ENCODE measurements at regions not wholly inside any gene's neighbourhood (a gene's known extent, or its start where the extent isn't known, plus 50 kb on each side); places are given as distances from the start of the nearest gene placed in this dataset.

DNA sequence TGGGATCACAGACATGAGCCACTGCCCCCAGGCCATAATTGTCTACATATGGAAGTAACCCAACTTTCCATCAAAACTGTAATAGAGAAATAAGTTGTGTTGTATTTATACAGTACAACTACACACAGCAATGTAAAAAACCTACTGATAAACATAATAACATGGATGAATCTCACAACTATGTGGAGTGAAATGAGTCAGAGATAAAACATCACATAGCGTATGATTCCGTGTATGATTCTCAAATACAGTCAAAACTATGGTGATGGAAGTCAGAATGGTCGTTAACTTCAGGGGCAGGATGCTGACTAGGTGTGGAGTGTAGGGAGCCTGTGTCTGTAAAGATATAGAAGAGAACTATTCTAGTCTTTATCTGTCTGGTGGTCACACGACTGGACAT, 332.7 kb upstream of the SLCO3A1 start:
- no peak for DNase-seq (ENCODE audit: low read depth in 1 of 2, low spot score in 1 of 2)

DNA sequence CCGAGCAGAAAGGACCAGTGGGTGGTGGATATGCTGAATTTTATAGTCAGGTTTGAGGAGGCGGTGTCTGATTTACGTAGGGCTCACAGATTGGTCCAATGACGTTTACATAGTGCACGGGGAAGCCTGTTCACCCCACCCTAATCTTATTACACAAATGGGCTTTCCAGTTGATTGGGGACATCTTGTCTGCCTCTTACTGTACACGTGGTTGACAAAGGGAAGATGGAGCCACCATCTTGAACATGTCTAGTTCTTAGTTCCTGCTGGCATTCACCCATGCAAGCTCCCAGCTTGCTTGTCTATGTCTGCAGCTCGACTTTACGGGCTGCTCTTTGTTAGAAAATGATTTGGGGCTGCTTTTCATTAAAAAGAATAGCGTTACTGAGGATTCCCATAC, 332.0 kb upstream of the SLCO3A1 start:
- DNase-seq (ENCODE audit: low read depth in 1 of 2, low spot score in 1 of 2): no peak

DNA sequence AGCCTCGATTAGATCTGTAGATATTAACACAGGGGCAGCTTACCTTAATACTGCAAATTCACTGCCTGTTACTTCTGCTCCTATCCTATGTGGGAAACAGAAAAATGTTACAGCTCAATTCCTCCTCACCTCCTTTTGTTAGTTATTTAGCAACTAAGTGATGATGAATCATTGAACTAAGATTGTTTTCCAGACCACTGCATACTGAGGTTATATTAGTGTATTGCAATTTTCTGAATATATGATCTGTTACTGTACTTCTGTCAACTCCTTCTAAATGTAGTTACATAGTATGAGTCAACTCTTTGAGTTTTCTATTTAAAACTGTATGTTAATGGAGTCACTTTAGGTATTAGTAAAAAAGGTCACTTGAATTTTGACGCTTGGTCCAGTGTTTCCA, 331.5 kb upstream of the SLCO3A1 start:
- no peak for DNase-seq (ENCODE audit: low read depth in 1 of 2, low spot score in 1 of 2)

DNA sequence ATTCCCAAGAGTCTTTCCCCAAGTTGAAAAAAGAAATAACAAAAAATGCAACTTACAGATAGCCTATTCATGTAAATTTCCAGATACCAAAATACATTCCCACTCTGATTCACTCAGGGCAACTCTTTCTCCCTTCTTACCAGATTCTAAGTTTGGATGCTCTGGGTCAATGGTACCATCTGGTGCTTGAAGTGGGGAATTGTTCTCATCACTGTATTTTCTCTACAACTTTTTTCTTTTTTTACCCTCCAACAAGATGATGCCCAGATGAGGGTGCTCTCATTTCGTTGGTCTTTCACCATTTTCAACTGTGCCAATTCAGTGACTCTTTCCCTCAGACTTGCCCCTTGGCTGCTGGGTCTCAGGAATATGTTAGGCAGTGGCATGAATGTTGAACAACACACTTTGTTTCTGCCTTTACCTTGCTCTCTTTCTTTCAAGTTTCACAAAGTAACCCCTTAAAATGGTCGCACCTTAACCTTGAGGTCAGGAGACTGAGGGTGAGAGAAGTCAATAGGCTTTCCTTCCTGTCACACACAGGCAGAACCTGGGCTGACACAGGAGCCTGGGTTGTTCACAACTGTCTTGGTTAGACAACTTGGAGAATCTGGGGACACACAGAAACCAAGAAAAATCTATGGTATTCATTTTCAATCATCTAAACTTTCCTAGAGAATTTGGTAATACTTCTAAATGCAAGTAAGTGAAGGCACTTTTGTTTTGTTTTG, 330.7 kb upstream of the SLCO3A1 start:
- DNase-seq (ENCODE audit: low read depth in 1 of 2, low spot score in 1 of 2): no peak

DNA sequence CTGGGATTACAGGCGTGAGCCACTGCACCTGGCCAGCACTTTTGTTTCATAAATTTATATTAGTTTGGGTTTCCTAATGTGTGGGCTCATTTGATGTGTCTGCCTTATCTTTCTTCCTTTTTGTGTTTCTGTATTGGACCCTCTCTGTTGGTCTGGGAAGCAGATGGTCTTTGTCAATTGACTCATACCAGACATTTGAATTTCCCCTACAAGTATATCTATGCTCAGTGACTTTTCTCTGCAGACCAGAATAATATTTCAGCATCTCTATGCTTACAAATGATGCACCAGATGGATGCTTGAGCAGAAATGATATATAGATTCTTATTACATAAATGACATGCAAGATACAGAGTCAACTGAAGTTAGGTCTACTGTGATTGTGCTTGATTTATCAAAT, 329.9 kb upstream of the SLCO3A1 start:
- no peak for DNase-seq (ENCODE audit: low read depth in 1 of 2, low spot score in 1 of 2)

DNA sequence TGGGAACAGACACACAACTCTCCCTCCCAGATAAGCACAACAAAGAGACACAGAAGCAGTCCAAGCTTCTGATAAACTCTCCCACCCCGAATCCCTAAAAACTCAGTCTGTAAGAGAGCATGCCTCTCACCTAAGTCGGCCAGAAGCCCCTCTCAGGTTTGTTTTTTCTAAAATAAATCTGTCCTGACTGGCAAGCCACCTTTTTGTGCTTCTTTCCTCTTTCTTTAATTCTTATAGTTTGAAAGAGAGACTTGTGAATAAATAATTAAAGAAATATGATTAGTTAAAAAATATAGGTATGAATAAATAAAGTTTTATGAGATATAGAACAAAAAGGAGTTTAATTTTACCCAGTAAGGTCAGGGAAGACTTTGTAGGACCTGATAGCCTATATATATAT, 329.0 kb upstream of the SLCO3A1 start:
- DNase-seq (ENCODE audit: low read depth in 1 of 2, low spot score in 1 of 2): no peak

DNA sequence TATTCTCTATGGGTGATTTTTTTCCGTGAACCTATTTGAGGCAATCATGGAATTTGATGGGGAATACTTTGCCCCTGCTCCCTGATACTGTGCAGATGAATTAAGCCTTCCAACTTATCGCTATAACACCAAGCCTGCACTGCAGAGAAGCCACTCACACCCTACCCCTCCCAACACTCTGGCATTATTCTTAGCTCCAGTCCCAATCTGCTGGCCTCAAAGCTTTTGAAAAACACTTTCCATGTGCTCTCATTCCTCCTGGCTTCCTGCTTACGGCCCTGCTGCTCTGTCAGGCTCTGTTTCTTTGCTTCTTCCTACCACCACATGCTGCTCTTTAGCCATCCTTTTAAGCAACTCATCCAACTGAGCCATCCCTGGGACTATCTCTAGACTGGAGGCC, 327.8 kb upstream of the SLCO3A1 start:
- DNase-seq (ENCODE audit: low read depth in 1 of 2, low spot score in 1 of 2): no peak

DNA sequence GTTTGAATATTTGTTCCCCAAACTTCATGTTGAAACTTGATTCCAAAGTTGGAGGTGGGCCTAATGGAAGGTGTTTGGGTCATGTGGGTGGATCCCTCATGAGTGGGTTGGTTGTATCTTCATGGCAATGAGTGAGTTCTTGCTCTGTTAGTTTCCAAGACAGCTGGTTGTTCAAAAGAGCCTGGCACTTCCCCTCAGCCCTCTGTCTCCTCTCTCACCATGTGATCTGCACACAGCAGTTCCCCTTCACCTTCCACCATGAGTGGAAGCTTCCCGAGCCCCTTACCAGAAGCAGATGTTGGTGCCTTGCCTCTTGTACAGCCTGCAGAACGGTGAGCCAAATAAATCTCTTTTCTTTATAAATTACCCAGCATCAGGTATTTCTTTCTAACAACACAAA, 327.1 kb upstream of the SLCO3A1 start:
- no peak for DNase-seq (ENCODE audit: low read depth in 1 of 2, low spot score in 1 of 2)

DNA sequence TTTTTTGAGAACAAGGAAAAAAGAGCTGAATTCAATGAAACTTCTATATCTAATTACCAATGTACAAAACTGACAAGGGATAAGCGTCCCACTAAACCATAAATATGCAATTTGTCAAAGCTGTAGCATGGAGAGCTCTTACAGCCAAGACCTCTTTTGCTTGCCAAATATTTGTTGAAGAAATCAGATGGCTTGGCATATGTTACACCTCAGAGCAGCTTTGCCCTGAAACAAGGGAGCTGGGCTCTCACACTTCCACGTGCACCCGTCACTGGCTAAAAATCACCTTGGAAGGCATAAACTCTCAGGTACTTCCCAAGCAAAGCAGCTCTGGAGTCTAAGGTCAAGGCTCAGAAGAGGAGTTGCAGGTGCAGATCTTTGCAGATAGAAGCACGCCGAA, 324.7 kb upstream of the SLCO3A1 start:
- DNase-seq (ENCODE audit: low read depth in 1 of 2, low spot score in 1 of 2): no peak

DNA sequence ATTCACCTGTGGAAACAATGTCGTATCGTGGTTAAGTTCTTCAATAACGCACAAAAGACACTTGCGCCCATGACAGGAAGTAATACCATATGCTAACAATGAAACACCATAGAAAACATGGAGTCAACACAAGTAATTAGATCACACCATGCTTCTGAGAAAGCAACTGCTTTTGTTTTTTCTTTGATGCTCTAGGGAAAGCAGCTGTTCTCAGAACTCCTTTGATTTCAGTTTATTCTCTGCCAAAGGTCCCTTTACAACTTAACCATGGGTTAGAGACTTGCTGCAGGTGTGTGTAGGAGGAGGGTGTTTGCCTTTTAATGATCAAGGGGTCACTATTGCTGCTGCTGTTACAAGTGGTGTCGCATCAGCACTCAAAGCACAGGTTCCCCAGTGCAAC, 324.0 kb upstream of the SLCO3A1 start:
- DNase-seq (ENCODE audit: low read depth in 1 of 2, low spot score in 1 of 2): no peak

DNA sequence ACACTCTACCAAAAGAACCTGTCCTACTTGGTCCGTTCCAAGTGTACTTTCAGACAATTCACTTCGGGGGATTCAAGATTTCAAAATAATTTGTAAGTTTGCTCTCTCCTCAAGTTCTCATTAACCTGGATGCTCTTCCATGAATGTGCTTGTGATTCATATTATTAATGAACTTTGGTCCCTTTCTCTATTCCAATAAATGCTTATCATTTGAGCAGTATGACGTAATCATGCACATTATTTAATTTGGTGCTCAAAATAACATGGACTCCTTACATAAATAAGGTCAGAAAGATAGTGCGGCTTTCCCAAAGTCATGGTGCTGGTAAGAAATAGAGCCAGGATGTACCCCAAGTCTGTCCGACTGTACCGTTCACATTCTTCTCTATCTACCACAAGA, 323.2 kb upstream of the SLCO3A1 start:
- no peak for DNase-seq (ENCODE audit: low read depth in 1 of 2, low spot score in 1 of 2)

DNA sequence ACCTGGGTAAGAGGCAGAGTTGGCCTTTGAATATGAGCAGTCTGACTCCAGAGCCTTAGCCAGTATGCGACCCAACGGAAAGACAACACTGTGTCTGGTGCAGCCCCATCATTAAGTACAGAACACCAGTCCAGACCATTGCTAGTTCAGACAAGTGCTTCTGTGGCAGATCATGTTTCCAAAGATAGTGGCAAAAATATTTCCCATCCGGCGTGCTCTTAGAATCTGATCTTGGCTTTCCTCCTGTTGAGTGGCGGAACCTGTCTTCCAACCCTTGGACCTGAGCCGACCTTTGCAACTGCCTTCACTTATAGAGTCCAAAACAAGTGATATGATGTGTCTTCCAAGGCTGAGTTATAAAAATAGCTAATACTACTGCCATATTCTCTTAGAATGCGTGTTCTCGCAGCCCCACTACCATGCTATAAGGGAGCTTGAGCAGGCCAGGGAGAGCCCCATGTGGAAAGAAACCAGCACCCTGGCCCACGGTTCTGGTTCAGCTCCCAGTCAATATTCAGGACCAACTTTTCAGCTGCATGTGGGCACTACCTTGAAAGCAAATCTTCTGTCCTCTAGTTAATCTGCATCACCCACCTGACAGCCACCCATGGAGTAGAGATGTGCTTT, 322.4 kb upstream of the SLCO3A1 start:
- DNase-seq (ENCODE audit: low read depth in 1 of 2, low spot score in 1 of 2): no peak

DNA sequence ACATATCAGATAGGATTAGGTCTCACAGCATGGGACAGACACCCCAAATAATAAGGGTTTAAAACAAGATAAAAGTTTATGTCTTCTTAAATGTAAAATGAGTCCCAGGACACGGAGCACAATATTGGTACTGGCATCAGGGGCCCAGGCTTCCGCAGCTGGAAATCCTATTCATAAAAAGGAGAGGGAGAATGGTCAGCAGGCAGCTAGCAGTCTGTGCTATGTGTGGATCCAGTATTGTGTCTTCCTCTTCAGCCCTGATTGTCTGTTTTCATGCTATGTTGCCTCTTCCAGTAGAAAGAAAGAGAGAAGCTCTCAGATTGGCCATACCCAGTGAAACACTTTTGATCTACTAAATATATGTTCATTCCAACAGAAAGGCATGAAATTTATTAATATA, 319.3 kb upstream of the SLCO3A1 start:
- DNase-seq (ENCODE audit: low read depth in 1 of 2, low spot score in 1 of 2): no peak

DNA sequence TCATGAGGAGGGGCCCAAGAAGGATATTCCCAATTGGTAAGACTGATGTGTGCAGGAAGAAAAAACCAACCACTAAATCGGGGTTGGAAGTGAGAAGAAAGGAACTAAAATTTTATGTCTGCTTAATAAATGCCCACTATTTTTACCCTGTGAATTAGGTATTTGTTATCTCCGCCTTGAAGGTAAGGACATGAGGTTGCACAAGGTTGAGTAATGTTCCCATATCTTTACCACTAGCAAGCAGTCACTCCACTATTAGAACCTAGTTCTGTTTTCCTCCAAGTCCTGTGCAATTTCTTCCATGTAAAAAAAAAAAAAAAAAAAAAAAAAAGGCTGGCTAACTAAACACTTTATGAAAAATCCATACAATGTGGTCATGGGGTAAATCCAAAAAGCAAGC, 318.5 kb upstream of the SLCO3A1 start:
- no peak for DNase-seq (ENCODE audit: low read depth in 1 of 2, low spot score in 1 of 2)

DNA sequence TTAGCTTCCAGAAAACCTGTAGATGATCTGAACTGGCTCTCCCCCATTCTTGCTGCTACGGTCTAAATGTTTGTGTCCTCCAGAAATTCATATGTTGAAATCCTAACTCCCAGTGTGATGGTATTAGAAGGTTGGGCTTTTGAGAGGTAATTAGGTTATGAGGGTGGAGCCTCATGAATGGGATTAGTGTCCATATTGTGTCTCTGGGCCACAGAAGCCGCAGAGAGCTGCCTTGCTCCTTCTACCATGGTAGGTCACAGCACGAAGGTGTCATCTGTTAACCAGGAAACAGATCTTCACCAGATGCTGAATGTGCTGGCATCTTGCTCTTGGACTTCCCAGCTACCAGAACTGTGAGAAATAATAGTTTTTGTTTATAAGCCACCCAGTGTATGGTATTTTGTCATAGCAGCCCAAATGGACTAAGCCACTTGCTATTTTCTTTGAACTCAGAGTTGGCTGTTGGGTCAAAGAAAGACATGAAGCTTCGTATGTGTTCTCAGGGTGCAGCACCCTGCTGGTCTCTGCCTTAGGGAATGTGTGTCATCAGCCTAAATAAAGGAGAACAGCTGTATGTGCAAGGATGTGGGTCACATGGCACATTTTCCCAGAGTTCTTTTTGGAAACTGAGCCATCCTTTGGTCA, 317.5 kb upstream of the SLCO3A1 start:
- DNase-seq (ENCODE audit: low read depth in 1 of 2, low spot score in 1 of 2): no peak

DNA sequence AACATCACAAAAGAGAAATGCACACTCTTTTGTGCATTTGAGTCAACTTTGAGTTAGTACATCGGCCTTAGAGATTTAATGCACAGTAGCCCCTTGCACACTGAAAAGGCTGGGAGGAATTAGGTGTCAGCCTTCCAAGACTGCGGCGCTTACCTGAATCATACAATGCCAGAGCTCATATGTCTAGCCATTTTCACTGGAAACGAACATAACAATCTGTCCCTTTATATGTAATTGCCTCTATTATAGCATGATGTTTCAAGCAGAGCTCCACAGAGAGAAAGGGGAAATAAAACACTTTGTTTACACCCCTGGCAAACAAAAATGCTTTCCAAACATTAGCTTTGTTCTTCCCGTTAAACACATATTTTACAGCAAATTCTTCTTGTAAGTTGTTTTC, 315.7 kb upstream of the SLCO3A1 start:
- no peak for DNase-seq (ENCODE audit: low read depth in 1 of 2, low spot score in 1 of 2)

DNA sequence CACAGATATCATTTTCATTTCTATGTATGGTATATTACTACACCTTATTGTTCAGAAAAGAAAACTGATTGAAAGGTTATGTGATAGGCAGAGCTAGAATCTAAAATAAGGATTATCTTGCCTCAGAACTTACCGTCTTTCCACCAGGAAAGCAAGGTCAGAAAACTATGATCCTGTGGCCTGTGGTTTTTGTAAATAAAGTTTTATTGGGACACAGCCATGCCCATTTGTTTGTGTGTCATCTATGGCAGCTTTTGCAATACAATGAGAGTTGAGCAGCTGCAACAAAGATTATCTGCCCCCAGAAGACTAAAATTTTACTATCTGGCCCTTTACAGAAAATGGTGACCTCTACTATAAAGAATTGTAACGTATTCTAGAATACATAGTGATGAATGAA, 314.7 kb upstream of the SLCO3A1 start:
- no peak for DNase-seq (ENCODE audit: low read depth in 1 of 2, low spot score in 1 of 2)

DNA sequence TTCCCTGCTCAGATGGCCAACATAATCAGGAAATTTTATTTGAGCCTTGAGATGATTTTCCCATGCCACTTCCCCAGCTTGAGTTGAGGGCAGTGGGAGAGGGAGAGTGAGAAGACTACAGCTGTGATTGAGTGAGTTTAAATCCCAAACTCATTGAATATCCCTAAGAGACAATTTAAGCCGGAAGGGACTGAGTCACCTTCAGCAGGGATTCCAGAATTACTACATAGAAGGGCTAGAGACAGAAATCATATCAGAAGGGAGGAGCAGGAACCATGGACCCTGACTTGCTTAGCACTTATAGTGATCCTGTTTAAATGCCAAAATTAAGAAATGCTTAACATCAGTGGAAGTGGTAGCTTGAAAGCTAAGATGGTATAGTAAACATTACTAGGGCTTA, 312.2 kb upstream of the SLCO3A1 start:
- no peak for DNase-seq (ENCODE audit: low read depth in 1 of 2, low spot score in 1 of 2)

DNA sequence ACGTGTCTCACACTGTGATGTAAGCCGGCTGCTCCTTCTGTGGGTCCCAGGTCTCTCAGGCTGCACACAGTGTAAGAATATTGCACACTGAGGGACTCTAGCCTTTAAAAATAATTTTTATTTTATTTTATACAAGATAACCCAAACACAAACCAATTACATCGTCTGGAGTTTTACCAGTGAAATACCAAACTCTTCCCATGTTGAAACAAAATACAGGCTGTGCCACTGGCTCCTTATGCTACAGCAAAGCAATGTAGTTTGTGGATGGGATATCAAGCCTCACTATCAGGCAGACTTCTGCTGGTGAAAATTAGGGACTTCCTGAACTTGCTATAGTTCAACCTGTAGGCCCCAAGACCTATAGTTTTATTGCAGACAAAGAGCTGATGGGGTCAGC, 311.3 kb upstream of the SLCO3A1 start:
- no peak for DNase-seq (ENCODE audit: low read depth in 1 of 2, low spot score in 1 of 2)

DNA sequence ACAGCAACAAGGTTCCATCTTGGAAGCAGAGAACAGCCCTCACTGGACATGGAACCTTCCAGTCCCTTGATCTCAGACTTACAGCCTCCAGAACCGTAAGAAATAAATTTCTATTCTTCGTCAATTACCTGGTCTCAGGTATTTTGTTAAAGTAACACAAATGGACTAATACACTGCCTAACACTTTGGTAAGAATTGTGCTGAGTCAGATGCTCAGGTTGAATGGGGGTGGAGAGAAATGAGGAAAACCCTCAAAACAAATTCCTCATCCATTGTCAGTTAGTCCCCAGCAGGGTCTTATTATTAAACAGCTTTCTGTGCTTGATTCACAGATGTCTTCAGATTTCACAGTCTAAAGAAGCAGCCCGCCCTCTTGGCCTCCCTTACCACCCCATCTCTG, 306.2 kb upstream of the SLCO3A1 start:
- DNase-seq (ENCODE audit: low read depth in 1 of 2, low spot score in 1 of 2): no peak

DNA sequence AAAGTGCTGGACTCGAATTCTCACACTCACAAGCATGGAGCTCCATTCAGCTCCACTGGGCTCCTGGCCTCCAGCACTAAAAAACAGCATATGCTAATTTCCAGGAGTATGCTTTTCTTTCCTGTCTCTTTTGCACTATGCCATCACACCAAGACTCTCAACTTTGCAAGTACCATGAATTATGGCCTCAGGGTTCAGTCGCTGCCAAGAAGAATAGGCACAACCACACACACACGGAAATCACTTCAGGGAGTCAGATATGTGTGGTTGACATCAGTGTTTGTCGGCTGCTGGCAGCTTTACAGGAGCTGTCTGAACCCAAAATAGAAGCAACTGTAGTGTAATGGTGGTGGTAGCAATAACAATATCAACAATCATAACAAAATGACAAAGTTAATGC, 305.0 kb upstream of the SLCO3A1 start:
- no peak for DNase-seq (ENCODE audit: low read depth in 1 of 2, low spot score in 1 of 2)

DNA sequence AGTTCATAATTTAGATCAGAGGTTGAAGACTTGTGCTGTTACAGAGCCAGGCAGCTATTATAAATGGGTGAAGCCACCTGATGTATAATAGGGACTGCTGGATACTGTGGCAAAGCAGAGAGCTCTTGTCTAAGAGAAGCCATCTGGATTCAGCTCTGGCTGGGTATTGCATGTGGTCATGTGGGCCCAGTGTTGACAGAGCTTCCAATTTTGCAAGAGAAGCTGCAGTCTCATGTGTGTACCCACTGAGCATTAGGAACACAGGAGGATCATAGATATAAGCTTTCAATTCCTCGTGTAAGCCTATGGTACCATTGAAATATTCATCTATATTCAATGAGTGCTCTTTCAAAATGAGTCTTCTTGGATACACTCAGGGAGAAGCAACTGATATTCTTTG, 303.9 kb upstream of the SLCO3A1 start:
- DNase-seq (ENCODE audit: low read depth in 1 of 2, low spot score in 1 of 2): no peak

DNA sequence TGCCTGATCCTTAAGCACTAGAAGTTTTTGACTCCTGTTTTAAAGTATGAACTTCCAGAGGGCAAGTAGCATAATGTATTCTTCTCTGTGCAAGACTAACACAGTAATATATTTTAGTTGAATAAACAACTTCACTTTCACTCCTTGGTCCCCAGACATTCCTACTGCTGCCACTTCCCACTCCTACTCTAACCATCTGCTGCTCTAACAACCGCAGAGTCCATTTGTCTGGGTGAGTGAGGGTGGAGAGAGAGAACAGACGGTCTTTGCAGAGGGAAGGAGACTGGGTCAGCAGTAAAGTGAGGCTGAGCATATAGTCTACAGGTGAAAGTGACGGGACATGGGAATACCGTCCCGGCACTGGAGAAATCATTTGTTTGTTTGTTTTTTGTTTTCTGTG, 301.0 kb upstream of the SLCO3A1 start:
- no peak for DNase-seq (ENCODE audit: low read depth in 1 of 2, low spot score in 1 of 2)

All from stimulated activated CD4-positive, alpha-beta T cell treated with anti-CD3 and anti-CD28 coated beads, Interleukin-15, amount 100 ng/mL, for 1 hour (primary cell).